ENCODE measurements at regions not wholly inside any gene's neighbourhood (a gene's known extent, or its start where the extent isn't known, plus 50 kb on each side); places are given as distances from the start of the nearest gene placed in this dataset.

DNA sequence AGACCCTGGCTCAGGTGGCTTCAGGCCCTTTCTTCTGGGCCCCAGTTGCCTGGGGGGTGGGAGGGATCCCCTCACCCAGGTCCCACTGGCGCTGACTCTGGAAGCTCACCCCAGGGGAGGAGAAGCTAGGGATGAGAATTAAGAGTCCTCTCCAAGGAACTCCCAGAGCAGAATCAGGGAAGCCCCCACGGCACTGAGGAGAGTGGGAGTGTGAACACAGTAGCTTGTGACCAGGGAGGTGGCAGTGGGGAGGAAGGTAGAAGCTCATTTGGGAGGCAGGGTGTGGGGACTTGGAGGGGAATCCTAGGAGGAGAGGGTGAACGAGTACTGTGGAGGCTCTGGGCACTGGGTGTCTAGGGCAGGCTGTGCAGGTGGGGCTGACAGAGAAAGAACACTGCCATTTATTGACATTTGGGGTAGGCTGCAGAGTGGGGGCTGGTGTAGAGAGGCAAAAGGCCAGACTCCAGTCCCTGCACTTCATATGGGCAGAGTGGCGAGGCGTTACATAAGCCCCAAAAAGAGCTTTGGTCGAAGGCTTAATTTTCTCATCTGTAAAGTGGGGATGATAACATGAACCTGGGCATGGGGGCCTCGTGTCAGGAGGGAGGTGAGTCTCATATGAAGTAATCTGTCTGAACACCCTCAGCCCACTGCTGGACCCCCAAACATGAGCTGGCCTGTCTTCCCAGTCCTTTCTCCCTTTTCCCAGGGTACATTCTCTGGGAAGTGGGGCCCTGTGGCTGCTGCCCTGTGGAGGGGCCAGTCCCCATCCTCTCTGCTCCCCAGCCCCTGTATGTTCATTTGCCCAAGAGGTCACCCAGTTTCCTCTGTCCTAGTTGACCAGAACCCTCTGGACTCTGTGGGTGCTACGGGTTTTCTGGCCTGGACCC lies 80.5 kb downstream of the VEGFA start:
- TF ChIP-seq, protein P1, sequence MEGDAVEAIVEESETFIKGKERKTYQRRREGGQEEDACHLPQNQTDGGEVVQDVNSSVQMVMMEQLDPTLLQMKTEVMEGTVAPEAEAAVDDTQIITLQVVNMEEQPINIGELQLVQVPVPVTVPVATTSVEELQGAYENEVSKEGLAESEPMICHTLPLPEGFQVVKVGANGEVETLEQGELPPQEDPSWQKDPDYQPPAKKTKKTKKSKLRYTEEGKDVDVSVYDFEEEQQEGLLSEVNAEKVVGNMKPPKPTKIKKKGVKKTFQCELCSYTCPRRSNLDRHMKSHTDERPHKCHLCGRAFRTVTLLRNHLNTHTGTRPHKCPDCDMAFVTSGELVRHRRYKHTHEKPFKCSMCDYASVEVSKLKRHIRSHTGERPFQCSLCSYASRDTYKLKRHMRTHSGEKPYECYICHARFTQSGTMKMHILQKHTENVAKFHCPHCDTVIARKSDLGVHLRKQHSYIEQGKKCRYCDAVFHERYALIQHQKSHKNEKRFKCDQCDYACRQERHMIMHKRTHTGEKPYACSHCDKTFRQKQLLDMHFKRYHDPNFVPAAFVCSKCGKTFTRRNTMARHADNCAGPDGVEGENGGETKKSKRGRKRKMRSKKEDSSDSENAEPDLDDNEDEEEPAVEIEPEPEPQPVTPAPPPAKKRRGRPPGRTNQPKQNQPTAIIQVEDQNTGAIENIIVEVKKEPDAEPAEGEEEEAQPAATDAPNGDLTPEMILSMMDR (IDR thresholded peaks at IDR 0.05), result no peak
- TF ChIP-seq POLR2A (IDR thresholded peaks at IDR 0.05), result no peak
